Caki2 (cell line): ENCODE measurements at regions not wholly inside any gene's neighbourhood (a gene's known extent, or its start where the extent isn't known, plus 50 kb on each side); places are given as distances from the start of the nearest gene placed in this dataset.

Source experiments
- DNase-seq: peaks from one replicate; pipeline ENCODE4 v3.0.0-alpha.2; 2015; ENCODE audit warnings: low read depth
- in situ Hi-C: cut with HindIII; loops from 2 replicates; pipeline ENCODE4 v1.10.0; 2016; ENCODE audit warnings: low sequenced_read_pairs, low pct_unique_long_range_greater_than_20kb, mixed read lengths

DNA sequence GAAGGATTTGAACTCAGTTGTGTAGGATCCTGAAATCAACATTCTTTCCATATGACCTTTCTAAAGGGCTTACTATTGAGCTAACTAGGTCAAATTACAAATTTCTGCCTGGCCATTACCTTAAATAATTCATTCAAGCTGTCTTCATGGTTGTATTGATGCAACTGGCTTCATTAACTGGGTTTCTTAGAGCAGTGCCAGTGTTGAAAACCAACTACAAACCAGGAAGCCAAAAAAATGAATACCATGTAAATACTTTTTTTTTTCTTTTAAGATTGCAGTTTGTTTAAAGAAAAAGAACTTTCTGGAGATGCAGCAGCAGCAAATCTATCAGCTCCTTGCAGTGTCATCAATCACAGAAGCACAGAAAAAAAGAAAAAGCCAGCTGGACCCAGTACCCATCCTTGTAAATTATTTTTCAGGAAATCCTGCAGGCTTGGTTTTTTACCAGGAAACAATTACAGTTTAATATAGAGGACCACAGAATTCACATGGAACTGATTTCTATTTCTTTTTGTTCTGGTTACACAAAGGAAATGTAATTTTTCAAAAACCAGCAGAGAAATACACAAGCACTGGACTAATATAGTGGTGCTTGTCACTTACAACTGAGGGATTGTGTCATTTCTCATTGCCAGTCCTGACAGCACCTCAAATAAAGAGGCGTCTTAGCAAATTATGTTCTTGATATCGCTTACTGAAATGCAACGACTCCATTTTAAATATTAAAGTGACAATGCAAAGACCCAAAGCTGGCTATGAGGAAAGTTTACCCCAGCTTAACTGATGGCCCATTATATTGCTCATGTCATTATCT, 131.9 kb downstream of the TMEM26 start:
- no peak for DNase-seq
- in situ Hi-C loops, result no loop called here

DNA sequence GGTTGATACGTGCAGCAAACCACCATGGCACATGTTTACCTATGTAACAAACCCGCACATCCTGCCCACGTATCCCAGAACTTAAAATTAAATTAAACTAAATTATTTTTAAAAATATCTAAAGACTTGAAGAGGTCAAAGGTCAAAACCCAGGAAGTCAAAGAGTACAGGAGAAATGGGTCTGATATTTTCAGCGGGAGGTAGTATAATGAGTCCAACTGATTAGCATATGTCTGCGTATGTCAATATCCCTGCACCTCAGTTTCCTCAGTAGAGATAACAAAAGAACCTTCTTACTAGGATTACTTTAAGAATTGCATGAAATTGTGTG, 133.0 kb downstream of the TMEM26 start:
- no peak for DNase-seq
- in situ Hi-C loops, result no loop called here

DNA sequence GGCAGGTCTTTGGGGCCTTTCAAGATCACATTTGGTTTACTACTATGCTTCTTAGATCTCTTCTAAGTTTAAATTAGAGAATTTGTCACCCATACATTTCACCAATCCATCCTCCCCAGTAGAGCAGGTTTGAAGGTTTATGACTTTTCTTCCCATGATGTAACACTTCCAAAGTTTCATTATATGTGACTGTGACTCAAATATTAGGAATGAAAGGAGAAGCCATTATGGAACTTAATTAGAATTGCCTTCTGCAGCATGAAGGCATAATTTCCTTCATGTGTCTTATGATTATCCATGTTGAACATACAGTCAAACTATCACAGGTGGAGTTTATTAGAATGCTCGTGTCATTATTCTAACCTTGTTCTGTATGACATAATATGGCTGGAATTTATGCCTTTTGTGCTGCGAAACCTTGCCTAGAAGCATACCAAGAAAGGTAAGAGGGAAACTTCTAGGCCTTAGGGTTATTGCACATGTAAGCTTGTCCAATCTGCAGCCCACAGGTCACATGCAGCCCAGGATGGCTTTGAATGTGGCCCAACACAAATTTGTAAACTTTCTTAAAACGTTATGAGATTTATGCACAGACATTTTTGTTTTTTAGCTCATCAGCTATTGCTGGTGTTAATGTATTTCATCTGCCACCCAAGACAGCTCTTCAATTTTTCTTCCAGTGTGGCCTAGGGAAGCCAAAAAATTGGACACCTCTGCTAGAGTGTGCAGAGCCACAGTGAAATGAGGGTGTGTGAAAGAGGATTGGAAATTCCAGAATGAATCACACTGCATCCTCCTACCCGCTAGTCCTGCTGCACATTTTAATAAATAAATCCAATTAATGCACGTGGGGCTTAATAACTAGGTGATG, 133.6 kb downstream of the TMEM26 start:
- in situ Hi-C loops, result no loop called here
- no peak for DNase-seq

DNA sequence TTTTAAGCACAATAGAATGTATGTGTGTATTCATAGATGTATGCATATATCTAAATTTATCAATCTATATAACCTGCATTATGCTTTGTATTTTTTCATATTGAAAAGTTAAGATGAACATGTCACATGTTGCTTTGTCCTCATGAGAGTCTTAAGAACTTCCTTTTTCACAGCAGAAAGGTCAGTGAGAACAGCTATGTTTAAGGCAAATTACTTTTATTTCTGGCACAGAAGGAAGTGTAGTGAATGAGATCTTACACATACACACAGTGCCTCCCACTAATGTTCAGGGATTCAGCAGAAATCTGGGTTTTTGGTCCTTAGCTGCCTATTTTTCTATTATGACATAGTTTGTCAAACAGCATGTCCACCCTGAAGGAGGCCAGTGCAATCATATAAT, 134.8 kb downstream of the TMEM26 start:
- in situ Hi-C loops, result no loop called here
- no peak for DNase-seq

DNA sequence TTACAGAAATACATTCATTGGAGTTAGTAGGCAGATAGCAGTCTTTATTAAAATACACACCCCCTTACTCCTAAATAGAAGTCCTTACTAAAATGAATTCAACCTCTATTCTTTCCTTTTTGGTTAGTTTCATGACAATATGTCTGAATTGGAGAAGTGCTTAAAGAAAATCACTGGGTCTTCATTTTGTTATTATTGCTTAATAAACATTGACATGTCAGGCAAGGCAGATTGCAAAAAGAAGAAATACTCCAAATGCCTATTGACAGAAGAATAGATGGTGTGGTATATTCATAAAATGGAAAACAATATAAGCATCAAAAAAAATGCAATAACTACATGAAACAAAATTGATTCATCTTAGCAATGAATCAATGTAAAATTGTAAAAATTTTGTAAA, 135.5 kb downstream of the TMEM26 start:
- no peak for DNase-seq
- in situ Hi-C loops, result no loop called here

DNA sequence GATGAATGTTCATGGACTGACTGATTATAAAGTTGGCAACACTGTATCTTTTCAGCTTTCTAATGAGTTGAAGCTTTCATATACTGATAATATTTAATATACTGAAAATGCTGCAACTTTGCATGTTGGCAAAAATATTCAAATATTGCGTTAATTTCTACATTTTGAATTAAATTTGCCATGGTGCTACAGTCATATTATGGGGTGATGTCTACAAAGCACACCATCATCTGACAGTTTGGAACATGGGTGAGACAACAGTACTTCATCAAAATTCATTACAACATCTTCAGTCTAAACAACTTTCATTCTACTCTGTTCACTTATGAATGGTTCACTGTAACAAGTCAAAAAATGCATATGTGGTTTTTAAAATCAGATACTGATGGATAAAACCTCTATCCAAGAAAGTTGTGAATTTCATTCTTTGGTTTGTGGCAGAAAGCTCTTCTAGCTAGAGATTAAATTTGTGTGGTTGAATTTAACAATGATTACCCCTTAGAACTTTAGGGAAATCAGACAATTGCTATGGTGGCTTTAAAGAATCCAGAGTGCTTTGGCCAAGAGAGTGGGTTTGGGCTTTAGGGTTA, 136.4 kb downstream of the TMEM26 start:
- DNase-seq, result no peak
- in situ Hi-C loops, result no loop called here

DNA sequence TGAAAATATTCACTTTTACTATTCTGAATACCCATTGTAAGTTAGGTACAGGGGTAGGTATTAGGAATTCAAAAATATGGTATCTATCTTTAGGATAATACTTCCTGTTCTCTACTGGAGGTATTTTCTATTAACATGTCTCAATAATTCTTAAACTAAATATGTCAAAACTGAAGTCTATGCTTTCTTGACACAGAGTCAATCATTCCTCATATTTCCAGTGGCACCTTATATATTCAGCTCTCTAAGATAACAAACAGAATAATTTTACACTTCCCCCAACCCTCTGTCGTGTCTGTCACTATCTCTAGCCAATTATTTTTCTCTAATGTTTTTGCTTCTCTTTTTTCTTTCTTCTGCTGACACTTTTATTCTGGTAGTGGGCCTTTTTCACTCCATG, 138.9 kb downstream of the TMEM26 start:
- DNase-seq, result no peak
- in situ Hi-C loops, result no loop called here

DNA sequence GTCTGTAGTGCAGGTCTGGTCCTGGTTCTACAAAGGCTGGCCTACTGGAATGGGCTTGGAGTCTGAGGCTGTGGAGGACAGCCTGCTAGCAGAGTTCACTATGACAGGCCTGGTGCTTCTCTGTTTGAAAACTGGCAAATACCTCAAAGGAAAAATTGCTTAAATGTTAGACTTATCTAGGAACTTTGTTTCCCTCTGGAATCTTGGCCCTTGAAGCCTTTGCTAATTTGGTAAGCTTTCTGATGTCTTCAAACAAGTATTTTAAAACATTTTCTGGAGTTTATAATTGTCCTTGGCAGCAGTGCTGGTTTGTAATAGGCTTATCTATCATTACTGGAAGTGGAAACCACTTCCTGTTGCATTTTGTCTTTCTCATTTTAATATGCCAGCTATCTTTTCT, 139.7 kb downstream of the TMEM26 start:
- in situ Hi-C loops, result no loop called here
- no peak for DNase-seq

DNA sequence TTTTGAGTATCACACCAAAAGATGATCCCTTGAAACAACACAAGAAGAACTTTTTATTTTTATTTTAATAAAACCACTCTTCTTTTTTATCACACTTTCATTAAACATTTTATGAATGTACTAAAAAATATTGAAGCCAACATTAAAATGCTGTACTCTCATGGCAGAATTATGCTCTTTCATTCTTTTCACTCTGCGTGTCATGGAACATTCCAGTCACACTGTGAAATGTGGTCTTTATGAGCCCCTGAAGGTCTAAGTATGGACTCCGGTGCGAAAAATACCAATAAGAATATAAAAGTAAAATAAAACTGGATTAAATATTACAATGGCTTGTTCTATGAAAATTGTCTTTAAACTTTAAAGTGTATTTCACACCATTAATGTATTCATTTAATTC, 148.4 kb downstream of the TMEM26 start:
- DNase-seq, result no peak
- in situ Hi-C loops, result no loop called here

DNA sequence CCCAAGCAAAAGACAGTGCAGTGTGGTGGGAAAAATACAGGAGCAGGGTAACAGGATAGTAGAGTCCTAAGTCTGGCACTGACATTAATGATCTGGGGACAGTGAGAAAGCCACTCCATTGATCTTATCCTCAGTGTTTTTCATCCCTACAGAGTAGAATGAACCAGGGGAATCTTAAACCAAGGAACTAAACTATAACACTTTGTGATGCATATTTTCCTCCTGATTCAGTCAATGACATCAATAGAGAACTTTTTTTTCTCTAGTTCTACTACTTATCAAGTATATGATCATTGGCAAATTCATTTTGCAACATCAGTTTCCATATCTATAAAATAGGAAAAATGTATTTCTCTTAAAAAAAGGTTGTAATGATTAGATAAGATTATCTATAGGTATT, 151.1 kb downstream of the TMEM26 start:
- in situ Hi-C loops, result no loop called here
- DNase-seq, result no peak

DNA sequence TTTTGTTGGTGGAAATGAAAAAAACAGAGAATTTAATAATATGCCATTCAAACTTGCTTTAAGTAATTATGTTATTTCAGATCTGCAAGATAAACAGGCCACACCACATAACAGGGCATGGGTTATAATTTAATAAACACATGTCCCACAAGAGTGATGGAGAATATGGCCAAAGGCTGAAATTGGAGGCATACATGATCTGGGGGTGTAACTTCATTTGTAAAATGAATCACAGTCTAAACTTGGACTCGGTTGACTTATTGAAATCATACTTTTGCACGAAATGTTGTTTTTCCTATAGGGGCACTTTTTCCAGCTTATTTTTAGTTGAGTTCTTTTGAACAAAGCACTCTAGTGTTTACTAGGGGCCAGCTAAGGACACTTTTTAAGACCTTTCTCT, 151.6 kb downstream of the TMEM26 start:
- no peak for DNase-seq
- in situ Hi-C loops, result no loop called here

DNA sequence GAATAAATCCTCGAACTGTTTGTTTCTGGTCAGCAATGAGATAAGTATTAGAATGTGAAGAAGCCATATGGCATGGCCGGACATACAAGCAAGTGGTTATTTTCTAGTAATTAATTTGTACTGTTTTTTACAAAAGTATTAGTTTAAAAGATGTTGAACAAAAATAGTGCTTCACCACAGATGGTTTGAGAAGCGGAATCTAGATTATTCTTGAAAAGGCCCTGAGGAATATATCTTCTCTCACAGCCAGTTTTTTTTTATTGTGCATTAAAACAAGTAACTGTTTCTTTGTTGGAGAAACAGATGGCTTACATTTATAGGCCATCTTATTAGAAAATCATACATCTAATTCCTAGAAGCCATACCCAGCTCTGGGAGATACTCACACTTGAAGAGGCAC, 153.3 kb downstream of the TMEM26 start:
- in situ Hi-C loops, result no loop called here
- no peak for DNase-seq

DNA sequence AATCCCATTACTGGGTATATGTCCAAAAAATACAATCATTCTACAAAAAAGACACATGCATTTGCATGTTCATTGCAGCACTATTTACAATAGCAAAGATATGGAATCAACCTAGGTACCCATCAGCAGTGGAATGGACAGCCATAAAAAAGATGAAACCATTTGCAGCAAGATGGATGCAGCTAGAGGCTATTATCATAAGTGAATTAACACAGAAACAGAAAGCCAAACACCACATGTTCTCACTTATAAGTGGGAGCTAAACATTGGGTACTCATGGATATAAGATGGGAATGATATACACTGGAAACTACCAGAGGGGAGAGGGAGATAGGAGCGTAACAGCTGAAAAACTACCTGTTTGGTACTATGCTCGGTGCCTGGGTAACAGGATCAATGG, 154.0 kb downstream of the TMEM26 start:
- no peak for DNase-seq
- in situ Hi-C loops, result no loop called here

DNA sequence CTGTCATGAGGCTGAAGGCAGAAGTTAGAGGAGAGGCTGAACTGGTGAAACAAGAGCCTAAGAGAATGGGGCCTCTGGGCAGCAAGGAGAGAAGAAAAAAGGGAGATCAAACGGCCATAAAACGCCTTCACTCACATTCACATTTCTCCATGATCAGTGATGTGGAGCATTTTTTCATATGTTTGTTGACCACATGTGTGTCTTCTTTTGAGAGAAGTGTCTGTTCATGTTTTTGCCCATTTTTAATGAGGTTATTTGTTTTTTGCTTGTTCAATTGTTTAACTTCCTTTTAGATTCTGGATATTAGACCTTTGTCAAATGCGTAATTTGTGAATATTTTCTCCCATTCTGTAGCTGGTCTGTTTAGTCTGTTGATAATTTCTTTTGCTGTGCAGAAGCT, 155.0 kb downstream of the TMEM26 start:
- DNase-seq, result no peak
- in situ Hi-C loops, result no loop called here

DNA sequence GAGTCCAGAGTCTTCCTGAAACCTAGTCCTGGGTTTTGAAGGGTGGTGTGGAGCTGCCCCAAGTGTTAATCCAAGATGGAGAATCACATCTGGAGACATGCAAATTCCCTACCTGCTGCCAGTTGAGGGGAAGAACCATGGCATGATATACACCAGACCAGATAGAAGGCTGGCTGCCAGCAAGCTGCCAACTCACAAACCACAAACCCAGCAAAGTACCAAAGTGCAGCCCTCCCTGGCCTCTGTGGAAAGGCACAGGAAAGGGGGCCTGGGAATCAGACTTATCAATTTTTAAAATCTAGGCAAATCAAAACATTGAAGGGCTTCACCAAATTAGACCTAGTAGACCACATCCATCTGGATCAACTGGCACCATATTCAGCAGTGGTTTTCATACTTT, 157.0 kb downstream of the TMEM26 start:
- in situ Hi-C loops, result no loop called here
- no peak for DNase-seq

DNA sequence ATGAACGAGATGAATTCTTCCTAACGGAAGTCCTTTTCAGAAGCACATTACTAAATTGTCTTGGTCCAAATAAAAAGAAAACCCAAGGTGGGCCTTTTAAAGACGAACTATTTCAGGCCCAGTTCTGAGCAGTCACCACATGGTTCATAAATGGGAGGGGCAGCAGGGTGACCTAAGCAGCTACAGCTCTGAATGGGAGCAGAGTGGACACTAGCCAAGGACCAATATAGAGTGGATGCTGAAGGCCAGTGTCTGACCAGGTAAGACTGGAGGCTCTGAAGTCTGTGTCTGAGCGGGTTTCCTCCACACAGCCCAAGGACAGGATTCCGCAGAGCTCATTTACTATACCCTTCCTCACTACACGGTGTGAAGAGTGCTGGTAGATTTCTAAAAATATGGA, 159.1 kb downstream of the TMEM26 start:
- in situ Hi-C loops, result no loop called here
- DNase-seq, result no peak

DNA sequence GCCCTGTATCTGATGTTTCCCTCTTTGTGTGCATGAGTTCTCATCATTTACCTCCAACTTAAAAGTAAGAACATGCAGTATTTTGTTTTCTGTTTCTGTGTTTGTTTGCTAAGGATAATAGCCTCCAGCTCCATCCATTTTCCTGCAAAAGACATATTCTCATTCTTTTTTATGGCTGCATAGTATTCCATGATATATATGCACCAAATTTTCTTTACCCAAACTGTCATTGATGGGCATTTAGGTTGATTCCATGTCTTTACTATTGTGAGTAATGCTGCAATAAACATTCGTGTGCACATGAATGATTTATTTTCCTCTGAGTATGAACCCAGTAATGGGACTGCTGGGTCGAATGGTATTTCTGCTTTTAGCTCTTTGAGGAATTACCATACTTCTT, 163.4 kb downstream of the TMEM26 start:
- in situ Hi-C loops, result no loop called here
- DNase-seq, result no peak

DNA sequence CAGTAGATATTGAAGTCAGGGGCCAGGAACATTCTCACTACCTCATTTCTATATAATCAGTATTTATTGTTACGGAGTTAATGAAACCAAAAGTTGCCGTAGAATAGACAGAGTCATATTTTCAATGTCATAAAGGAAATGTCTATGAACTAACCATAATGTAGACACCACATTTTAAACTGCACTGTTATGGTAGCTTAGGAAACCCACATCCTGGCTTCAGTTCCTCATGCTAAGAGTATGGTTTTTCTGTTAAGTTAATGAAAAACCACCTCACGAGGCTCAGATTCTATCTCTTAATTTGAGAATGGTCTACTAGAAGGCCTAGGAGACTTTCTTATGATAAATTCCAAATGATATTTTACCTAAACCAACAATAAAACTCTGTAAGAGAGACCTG, 166.5 kb downstream of the TMEM26 start:
- in situ Hi-C loops, result no loop called here
- DNase-seq, result no peak

DNA sequence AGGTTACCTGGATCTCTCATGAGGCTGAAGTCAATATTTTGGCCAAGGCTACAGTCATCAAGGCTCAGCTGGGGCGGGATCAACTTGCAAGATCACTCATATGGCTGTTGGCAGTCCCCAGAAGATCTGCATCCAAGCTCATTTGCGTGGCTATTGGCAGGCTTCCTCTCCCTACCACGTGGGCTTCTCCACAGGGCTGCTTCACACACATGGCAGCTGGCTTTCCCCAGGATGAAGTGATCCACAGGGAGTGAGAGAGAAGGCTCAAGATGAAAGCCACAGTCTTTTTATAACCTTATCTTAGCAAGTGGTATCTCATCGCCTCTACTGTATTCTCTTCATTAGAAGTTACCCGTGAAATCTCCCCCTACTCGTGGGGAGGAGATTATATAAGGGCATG, 167.4 kb downstream of the TMEM26 start:
- in situ Hi-C loops, result no loop called here
- DNase-seq, result no peak
